ENCODE measurements at regions not wholly inside any gene's neighbourhood (a gene's known extent, or its start where the extent isn't known, plus 50 kb on each side); places are given as distances from the start of the nearest gene placed in this dataset.

DNA sequence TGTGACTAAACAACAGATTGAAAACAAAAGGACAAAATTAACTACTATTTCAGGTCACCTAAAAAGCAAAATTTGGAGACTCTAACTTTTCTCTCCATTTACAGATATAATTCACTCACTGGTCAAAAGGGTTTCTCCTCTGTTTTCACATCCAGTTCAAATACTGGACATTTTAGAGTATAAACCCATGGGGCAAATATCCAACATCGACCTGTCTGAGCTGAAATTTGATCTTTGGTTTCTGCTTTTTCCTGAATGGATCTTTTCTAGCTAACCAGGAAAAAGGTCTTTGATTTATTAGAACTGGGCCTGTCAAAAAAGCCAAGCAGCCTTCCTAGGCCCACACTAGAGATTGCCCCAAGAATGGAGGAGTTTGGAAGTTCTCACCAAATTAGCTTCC lies 69.3 kb upstream of the SATB2 start:
- TF ChIP-seq, protein P1, sequence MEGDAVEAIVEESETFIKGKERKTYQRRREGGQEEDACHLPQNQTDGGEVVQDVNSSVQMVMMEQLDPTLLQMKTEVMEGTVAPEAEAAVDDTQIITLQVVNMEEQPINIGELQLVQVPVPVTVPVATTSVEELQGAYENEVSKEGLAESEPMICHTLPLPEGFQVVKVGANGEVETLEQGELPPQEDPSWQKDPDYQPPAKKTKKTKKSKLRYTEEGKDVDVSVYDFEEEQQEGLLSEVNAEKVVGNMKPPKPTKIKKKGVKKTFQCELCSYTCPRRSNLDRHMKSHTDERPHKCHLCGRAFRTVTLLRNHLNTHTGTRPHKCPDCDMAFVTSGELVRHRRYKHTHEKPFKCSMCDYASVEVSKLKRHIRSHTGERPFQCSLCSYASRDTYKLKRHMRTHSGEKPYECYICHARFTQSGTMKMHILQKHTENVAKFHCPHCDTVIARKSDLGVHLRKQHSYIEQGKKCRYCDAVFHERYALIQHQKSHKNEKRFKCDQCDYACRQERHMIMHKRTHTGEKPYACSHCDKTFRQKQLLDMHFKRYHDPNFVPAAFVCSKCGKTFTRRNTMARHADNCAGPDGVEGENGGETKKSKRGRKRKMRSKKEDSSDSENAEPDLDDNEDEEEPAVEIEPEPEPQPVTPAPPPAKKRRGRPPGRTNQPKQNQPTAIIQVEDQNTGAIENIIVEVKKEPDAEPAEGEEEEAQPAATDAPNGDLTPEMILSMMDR (IDR thresholded peaks at IDR 0.05 in 4 of 5, conservative IDR thresholded peaks at IDR 0.05 in 1 of 5) = no peak
- no peak for TF ChIP-seq POLR2A (IDR thresholded peaks at IDR 0.05)
